OCI-LY1 (cell line): ENCODE measurements at regions not wholly inside any gene's neighbourhood (a gene's known extent, or its start where the extent isn't known, plus 50 kb on each side); places are given as distances from the start of the nearest gene placed in this dataset.

Experiments
- H2AFZ ChIP-seq: fragments of 200-600 bp; sonication (generic), shearing (Covaris generic); 2 replicates; pipeline ENCODE4 v1.6.0; 2014; ENCODE audit warnings: antibody characterized with exemption, mild to moderate bottlenecking, low read length
- H3F3A ChIP-seq: fragments of 200-600 bp; sonication (generic), shearing (Covaris generic); 2 replicates; pipeline ENCODE4 v1.6.0; 2014; ENCODE audit warnings: mild to moderate bottlenecking, antibody characterized with exemption, low read length, moderate library complexity; ENCODE audit not compliant: insufficient read depth
- H3K27ac ChIP-seq: fragments of 200-600 bp; sonication (generic); 2 replicates; pipeline ENCODE4 v1.5.1; 2014; ENCODE audit warnings: low read length, mixed run types, mild to moderate bottlenecking, low read depth; ENCODE audit not compliant: poor library complexity, severe bottlenecking
- H3K27me3 ChIP-seq: fragments of 200-600 bp; sonication (generic); 2 replicates; pipeline ENCODE4 v1.6.0; 2014; ENCODE audit warnings: antibody characterized with exemption, mild to moderate bottlenecking, low read length, moderate library complexity; ENCODE audit not compliant: insufficient read depth
- H3K36me3 ChIP-seq: fragments of 200-600 bp; sonication (generic); 2 replicates; pipeline ENCODE4 v1.6.1; 2014; ENCODE audit warnings: mild to moderate bottlenecking, antibody characterized with exemption, low read length, moderate library complexity, mixed read lengths; ENCODE audit not compliant: insufficient read depth
- H3K4me1 ChIP-seq: fragments of 200-600 bp; sonication (generic); 2 replicates; pipeline ENCODE4 v1.5.1; 2014; ENCODE audit warnings: mild to moderate bottlenecking, low read length, moderate library complexity; ENCODE audit not compliant: insufficient read depth, severe bottlenecking
- H3K4me2 ChIP-seq: fragments of 200-600 bp; sonication (generic), shearing (Covaris generic); 2 replicates; pipeline ENCODE4 v1.6.1; 2014; ENCODE audit warnings: low read length
- H3K4me3 ChIP-seq: fragments of 200-600 bp; sonication (generic); 2 replicates; pipeline ENCODE4 v1.5.1; 2014; ENCODE audit warnings: low read length, low read depth, mild to moderate bottlenecking, mixed read lengths; ENCODE audit not compliant: poor library complexity, severe bottlenecking
- H3K79me2 ChIP-seq: fragments of 200-600 bp; shearing (Covaris generic); 2 replicates; pipeline ENCODE4 v1.6.1; 2016; ENCODE audit warnings: mixed run types, low read length, mixed read lengths; ENCODE audit not compliant: insufficient read depth
- H3K9ac ChIP-seq: fragments of 200-600 bp; sonication (generic), shearing (Covaris generic); 2 replicates; pipeline ENCODE4 v1.6.1; 2014; ENCODE audit warnings: mild to moderate bottlenecking, low read length, mixed read lengths
- H3K9me2 ChIP-seq: fragments of 200-600 bp; sonication (generic), shearing (Covaris generic); 2 replicates; pipeline ENCODE4 v1.6.1; 2014; ENCODE audit warnings: low read depth, mild to moderate bottlenecking, low read length, mixed read lengths
- H3K9me3 ChIP-seq: fragments of 200-600 bp; shearing (Covaris generic); 2 replicates; pipeline ENCODE4 v1.6.1; 2014; ENCODE audit warnings: low read length, mixed read lengths
- H4K20me1 ChIP-seq: fragments of 200-600 bp; sonication (generic), shearing (Covaris generic); 2 replicates; pipeline ENCODE4 v1.6.0; 2016; ENCODE audit warnings: mild to moderate bottlenecking, low read length; ENCODE audit not compliant: insufficient read depth
- EZH2 ChIP-seq: fragments of 200-600 bp; sonication (generic), shearing (Covaris generic); IDR thresholded peaks from 2 replicates; pipeline ENCODE4 v1.8.0; 2017; ENCODE audit warnings: borderline replicate concordance, mixed run types, mild to moderate bottlenecking, antibody characterized with exemption, low read length, moderate library complexity, mixed read lengths
- TF ChIP-seq, protein P1 (sequence below): fragments of 200-600 bp; sonication (generic), shearing (Covaris generic); IDR thresholded peaks from 2 replicates; pipeline ENCODE4 v1.5.1; 2017; ENCODE audit warnings: mild to moderate bottlenecking, antibody characterized with exemption, low read length, moderate library complexity, mixed read lengths

- Histone ChIP-seq H3K4me1 (no peaks in the 10 kb centered on the region), H3F3A (no peaks in the 10 kb centered on the region), H3K36me3 (no peaks in the 10 kb centered on the region), H3K27ac (no peak overlapping the region), H4K20me1 (no peaks in the 10 kb centered on the region), H3K27me3 (no peaks in the 10 kb centered on the region), H3K9me3 (no peaks in the 10 kb centered on the region), H3K79me2 (no peaks in the 10 kb centered on the region), H3K9me2 (no peaks in the 10 kb centered on the region), H2AFZ (no peak overlapping the region), H3K9ac (no peak overlapping the region), H3K4me3 (no peak overlapping the region), H3K4me2 (no peak overlapping the region)
- TF ChIP-seq, protein P1, sequence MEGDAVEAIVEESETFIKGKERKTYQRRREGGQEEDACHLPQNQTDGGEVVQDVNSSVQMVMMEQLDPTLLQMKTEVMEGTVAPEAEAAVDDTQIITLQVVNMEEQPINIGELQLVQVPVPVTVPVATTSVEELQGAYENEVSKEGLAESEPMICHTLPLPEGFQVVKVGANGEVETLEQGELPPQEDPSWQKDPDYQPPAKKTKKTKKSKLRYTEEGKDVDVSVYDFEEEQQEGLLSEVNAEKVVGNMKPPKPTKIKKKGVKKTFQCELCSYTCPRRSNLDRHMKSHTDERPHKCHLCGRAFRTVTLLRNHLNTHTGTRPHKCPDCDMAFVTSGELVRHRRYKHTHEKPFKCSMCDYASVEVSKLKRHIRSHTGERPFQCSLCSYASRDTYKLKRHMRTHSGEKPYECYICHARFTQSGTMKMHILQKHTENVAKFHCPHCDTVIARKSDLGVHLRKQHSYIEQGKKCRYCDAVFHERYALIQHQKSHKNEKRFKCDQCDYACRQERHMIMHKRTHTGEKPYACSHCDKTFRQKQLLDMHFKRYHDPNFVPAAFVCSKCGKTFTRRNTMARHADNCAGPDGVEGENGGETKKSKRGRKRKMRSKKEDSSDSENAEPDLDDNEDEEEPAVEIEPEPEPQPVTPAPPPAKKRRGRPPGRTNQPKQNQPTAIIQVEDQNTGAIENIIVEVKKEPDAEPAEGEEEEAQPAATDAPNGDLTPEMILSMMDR = no peak
- no peak for TF ChIP-seq EZH2
Observed at GRCh38 chr2:163822033-163822432, 86.2 kb upstream of the FIGN start.

GRCh38 chr2:163812926-163813520 lies 77.2 kb upstream of the FIGN start:
- Histone ChIP-seq H3K4me2 (no peak overlapping the region), H3K9ac (no peak overlapping the region), H3K9me3 (no peaks in the 10 kb centered on the region), H3K4me3 (no peak overlapping the region), H3F3A (no peaks in the 10 kb centered on the region), H2AFZ (no peak overlapping the region), H3K9me2 (no peaks in the 10 kb centered on the region), H3K36me3 (no peaks in the 10 kb centered on the region), H4K20me1 (no peaks in the 10 kb centered on the region), H3K4me1 (no peaks in the 10 kb centered on the region), H3K79me2 (no peaks in the 10 kb centered on the region), H3K27me3 (no peaks in the 10 kb centered on the region), H3K27ac (no peak overlapping the region)
- TF ChIP-seq, protein P1 = no peak
- TF ChIP-seq EZH2 = no peak

DNA sequence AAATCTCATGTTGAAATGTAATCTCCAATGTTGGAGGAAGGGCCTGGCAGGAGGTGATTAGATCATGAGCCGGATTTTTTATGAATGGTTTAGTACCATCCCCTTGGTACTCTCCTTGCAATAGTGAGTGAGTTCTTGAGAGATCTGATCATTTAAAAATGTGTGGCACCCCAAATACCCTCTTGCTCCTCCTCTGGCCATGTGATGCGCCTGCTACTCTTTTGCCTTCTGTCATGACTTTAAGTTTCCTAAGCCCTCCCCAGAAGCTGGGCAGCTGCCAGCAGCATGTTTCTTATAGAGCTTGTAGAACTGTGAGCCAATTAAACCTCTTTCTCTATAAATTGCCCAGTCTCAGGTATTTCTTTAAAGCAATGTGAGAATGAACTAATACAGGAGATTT lies 72.6 kb upstream of the FIGN start:
- H2AFZ ChIP-seq = no peak overlapping the region
- TF ChIP-seq, protein P1 = no peak
- no peak for TF ChIP-seq EZH2
- H3K27me3 ChIP-seq = no peaks in the 10 kb centered on the region
- no peak overlapping the region for H3K27ac ChIP-seq
- no peak overlapping the region for H3K4me2 ChIP-seq
- H3F3A ChIP-seq = no peaks in the 10 kb centered on the region
- no peaks in the 10 kb centered on the region for H3K9me2 ChIP-seq
- no peaks in the 10 kb centered on the region for H3K4me1 ChIP-seq
- no peaks in the 10 kb centered on the region for H3K9me3 ChIP-seq
- no peak overlapping the region for H3K4me3 ChIP-seq
- H3K9ac ChIP-seq = no peak overlapping the region
- H3K79me2 ChIP-seq = no peaks in the 10 kb centered on the region
- H4K20me1 ChIP-seq = no peaks in the 10 kb centered on the region
- H3K36me3 ChIP-seq = no peaks in the 10 kb centered on the region
